ENCODE measurements at regions not wholly inside any gene's neighbourhood (a gene's known extent, or its start where the extent isn't known, plus 50 kb on each side); places are given as distances from the start of the nearest gene placed in this dataset.

- DNase-seq (ENCODE audit: extremely low read depth in 1 of 4, low spot score in 3 of 4) (no peak), ATAC-seq (no peak), FAIRE-seq (no peak)
- H3K27me3 ChIP-seq (ENCODE audit: control insufficient read depth in 2 of 2, insufficient read depth in 2 of 2, low read length in 2 of 2), result no peaks in the 10 kb centered on the region
- BruUV-seq (replicated peaks), result no TSS peak
- POLR2A ChIA-PET, result no interaction called here
- H3K79me2 ChIP-seq (ENCODE audit: control insufficient read depth, insufficient read depth, low read length), result no peaks in the 10 kb centered on the region
- H3K9ac ChIP-seq (ENCODE audit: insufficient read depth in 1 of 2, low read depth in 2 of 2, low read length in 2 of 2), result no peak overlapping the region
- in situ Hi-C loops (cut with MboI), result no loop called here
- no peak overlapping the region for H3K27ac ChIP-seq (ENCODE audit: extremely low read depth, low read depth, low read length)
- WGBS (ENCODE audit: insufficient coverage, low coverage, missing lambda C conversion rate), result 0% methylated on average over 2 of the region's 3 CpGs
- H3K9me1 ChIP-seq (ENCODE audit: control insufficient read depth, insufficient read depth, low read length), result no peaks in the 10 kb centered on the region
- H3K4me2 ChIP-seq (ENCODE audit: insufficient read depth, low read length), result no peak overlapping the region
- H3K4me1 ChIP-seq (replicated peaks in 1 of 2; ENCODE audit: control insufficient read depth in 2 of 2, insufficient read depth in 2 of 2, low read length in 2 of 2), result no peaks in the 10 kb centered on the region
- H4K20me1 ChIP-seq (replicated peaks; ENCODE audit: control insufficient read depth, insufficient read depth, low read length), result no peaks in the 10 kb centered on the region
- no peak overlapping the region for H2AFZ ChIP-seq (ENCODE audit: low read depth, low read length)
- CTCF ChIA-PET (ENCODE audit: low intra/inter-chr PET ratio), result no interaction called here
- no peaks in the 10 kb centered on the region for H3K9me3 ChIP-seq (replicated peaks; ENCODE audit: control insufficient read depth, insufficient read depth, low read depth, low read length)
- no peaks in the 10 kb centered on the region for H3K36me3 ChIP-seq (ENCODE audit: control insufficient read depth, insufficient read depth, low read length)
- H3K4me3 ChIP-seq, result no peak overlapping the region
- intact Hi-C loops (cut with micrococcal nuclease), result no loop called here
- TF ChIP-seq ZNF707 (CRISPR knock-in tag; conservative IDR thresholded peaks at IDR 0.05), result no peak
- TF ChIP-seq XRCC5 (IDR thresholded peaks at IDR 0.05; ENCODE audit: low read depth, low read length), result no peak
- no peak for TF ChIP-seq PRMT5 (CRISPR knock-in tag; IDR thresholded peaks at IDR 0.05)
- no peak for TF ChIP-seq USF1 (CRISPR knock-in tag; IDR thresholded peaks at IDR 0.05)
- TF ChIP-seq PTBP1 (IDR thresholded peaks at IDR 0.05; ENCODE audit: low read depth, low read length), result no peak
- TF ChIP-seq ZNF347 (CRISPR knock-in tag; IDR thresholded peaks at IDR 0.05; ENCODE audit: low read depth), result no peak
- no peak for TF ChIP-seq PTRF (tag; IDR thresholded peaks at IDR 0.05)
- TF ChIP-seq SOX6 (IDR thresholded peaks at IDR 0.05), result no peak
- no peak for TF ChIP-seq ZNF592 (IDR thresholded peaks at IDR 0.05)
- TF ChIP-seq ZFP36 (IDR thresholded peaks at IDR 0.05; ENCODE audit: low read depth, low read length, partially characterized antibody), result no peak
- no peak for TF ChIP-seq ARID3B (CRISPR knock-in tag; IDR thresholded peaks at IDR 0.05; ENCODE audit: borderline replicate concordance)
- TF ChIP-seq GABPB2 (CRISPR knock-in tag; conservative IDR thresholded peaks at IDR 0.05), result no peak
- TF ChIP-seq MXD1 (CRISPR knock-in tag; IDR thresholded peaks at IDR 0.05; ENCODE audit: borderline replicate concordance, poor library complexity, severe bottlenecking), result no peak
- TF ChIP-seq MAFG (tag; conservative IDR thresholded peaks at IDR 0.05), result no peak
- TF ChIP-seq PREB (CRISPR knock-in tag; IDR thresholded peaks at IDR 0.05), result no peak
- no peak for TF ChIP-seq HMG20A (CRISPR knock-in tag; conservative IDR thresholded peaks at IDR 0.05)
- TF ChIP-seq ZNF146 (CRISPR knock-in tag; IDR thresholded peaks at IDR 0.05; ENCODE audit: unreplicated experiment), result no peak
These were observed 1546.5 kb downstream of the OTOL1 start for GRCh38 chr3:163043074-163043473.
